ENCODE measurements at regions not wholly inside any gene's neighbourhood (a gene's known extent, or its start where the extent isn't known, plus 50 kb on each side); places are given as distances from the start of the nearest gene placed in this dataset.

DNA sequence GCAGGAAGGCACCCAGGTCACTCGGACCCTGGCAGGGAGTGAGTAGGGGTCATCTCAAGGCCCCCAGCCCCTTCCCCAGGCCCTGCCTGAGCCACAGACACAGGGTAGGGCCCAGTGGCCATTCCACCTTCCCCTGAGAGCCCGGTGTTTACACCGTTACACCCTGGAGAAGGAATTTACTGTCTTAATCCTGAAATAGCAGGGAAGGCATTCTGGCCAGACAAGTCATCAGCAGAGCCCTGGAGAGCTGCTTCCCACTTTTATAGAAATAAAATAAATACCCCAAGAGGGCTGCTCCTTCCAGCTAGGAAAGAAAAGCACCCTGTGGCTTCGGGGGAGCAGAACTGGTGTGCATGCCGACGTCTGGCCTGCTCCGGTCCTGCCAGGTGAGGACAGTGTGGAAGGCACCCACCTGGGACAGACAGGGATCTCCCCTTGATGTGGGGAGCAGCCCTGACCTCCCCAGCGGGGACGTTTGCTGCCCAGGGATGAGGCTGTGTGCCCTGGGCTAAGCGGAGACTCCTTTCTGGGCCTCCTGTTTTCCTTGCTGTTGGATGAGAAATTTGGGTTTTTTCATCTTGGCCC, 180.0 kb downstream of the MN1 start:
- TF ChIP-seq, protein P1, sequence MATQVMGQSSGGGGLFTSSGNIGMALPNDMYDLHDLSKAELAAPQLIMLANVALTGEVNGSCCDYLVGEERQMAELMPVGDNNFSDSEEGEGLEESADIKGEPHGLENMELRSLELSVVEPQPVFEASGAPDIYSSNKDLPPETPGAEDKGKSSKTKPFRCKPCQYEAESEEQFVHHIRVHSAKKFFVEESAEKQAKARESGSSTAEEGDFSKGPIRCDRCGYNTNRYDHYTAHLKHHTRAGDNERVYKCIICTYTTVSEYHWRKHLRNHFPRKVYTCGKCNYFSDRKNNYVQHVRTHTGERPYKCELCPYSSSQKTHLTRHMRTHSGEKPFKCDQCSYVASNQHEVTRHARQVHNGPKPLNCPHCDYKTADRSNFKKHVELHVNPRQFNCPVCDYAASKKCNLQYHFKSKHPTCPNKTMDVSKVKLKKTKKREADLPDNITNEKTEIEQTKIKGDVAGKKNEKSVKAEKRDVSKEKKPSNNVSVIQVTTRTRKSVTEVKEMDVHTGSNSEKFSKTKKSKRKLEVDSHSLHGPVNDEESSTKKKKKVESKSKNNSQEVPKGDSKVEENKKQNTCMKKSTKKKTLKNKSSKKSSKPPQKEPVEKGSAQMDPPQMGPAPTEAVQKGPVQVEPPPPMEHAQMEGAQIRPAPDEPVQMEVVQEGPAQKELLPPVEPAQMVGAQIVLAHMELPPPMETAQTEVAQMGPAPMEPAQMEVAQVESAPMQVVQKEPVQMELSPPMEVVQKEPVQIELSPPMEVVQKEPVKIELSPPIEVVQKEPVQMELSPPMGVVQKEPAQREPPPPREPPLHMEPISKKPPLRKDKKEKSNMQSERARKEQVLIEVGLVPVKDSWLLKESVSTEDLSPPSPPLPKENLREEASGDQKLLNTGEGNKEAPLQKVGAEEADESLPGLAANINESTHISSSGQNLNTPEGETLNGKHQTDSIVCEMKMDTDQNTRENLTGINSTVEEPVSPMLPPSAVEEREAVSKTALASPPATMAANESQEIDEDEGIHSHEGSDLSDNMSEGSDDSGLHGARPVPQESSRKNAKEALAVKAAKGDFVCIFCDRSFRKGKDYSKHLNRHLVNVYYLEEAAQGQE (IDR thresholded peaks at IDR 0.05; ENCODE audit: insufficient read depth in 1 of 2, low read depth in 2 of 2, low read length in 2 of 2) = no peak
- no peak for TF ChIP-seq POLR2AphosphoS5 (IDR thresholded peaks at IDR 0.05; ENCODE audit: low read depth, low read length)
- no peak for TF ChIP-seq SIN3A (IDR thresholded peaks at IDR 0.05; ENCODE audit: borderline replicate concordance, insufficient read depth, low read length)

All from PFSK-1 (cell line).